NOMO-1 (cell line): ENCODE measurements at regions not wholly inside any gene's neighbourhood (a gene's known extent, or its start where the extent isn't known, plus 50 kb on each side); places are given as distances from the start of the nearest gene placed in this dataset.

Source experiments
- DNase-seq, 2 experiments: peaks; one replicate each; lab custom pipeline; 2025; ENCODE audit not compliant: unreplicated experiment in 2 of 2; lab: John Stamatoyannopoulos, UW

GRCh38 chr17:77453613-77454241, 313.0 kb downstream of the SEC14L1 start:
- DNase-seq, result no peak

GRCh38 chr17:77454242-77455095, 313.7 kb downstream of the SEC14L1 start:
- DNase-seq, result no peak

GRCh38 chr17:77455111-77455890, 314.5 kb downstream of the SEC14L1 start:
- no peak for DNase-seq

GRCh38 chr17:77455891-77456260, 315.1 kb downstream of the SEC14L1 start:
- no peak for DNase-seq

GRCh38 chr17:77456271-77456950, 315.6 kb downstream of the SEC14L1 start:
- DNase-seq, result no peak

- DNase-seq, result no peak
Observed at GRCh38 chr17:77456951-77457548, 316.3 kb downstream of the SEC14L1 start.

GRCh38 chr17:77457572-77458201, 316.9 kb downstream of the SEC14L1 start:
- no peak for DNase-seq

- DNase-seq, result no peak
Observed at GRCh38 chr17:77458202-77459017, 317.6 kb downstream of the SEC14L1 start.

- DNase-seq, result no peak
Observed at GRCh38 chr17:77459018-77459755, 318.4 kb downstream of the SEC14L1 start.

- DNase-seq, result peak; percentile 79 to 90
Observed at GRCh38 chr17:77460514-77461046, 319.8 kb downstream of the SEC14L1 start.

- no peak for DNase-seq
Observed at GRCh38 chr17:77461277-77462057, 320.7 kb downstream of the SEC14L1 start.

GRCh38 chr17:77462090-77462489, 321.3 kb downstream of the SEC14L1 start:
- no peak for DNase-seq

- DNase-seq, result no peak
Observed at GRCh38 chr17:77462553-77463497, 322.1 kb downstream of the SEC14L1 start.

- DNase-seq, result no peak
Observed at GRCh38 chr17:77464988-77465357, 324.2 kb downstream of the SEC14L1 start.

GRCh38 chr17:77465358-77466041, 324.7 kb downstream of the SEC14L1 start:
- peak; percentile 98 to 99 for DNase-seq

- DNase-seq, result no peak
Observed at GRCh38 chr17:77466140-77466539, 325.4 kb downstream of the SEC14L1 start.
